HEK293T (cell line): ENCODE measurements at regions not wholly inside any gene's neighbourhood (a gene's known extent, or its start where the extent isn't known, plus 50 kb on each side); places are given as distances from the start of the nearest gene placed in this dataset.

ENCODE experiments used
- CTCF ChIA-PET: fragments of 350-600 bp; formaldehyde crosslinking; extraction: SDS; loops from one replicate; lab custom pipeline; 2021; ENCODE audit warnings: antibody characterized with exemption, inconsistent platforms; lab: Yijun Ruan, JAX
- POLR2A ChIA-PET: fragments of 350-600 bp; formaldehyde crosslinking; extraction: SDS; loops from one replicate; lab custom pipeline; 2020; ENCODE audit warnings: antibody characterized with exemption, inconsistent platforms; lab: Yijun Ruan, JAX
- DNase-seq: peaks from one replicate; pipeline ENCODE4 v3.0.0; 2012; ENCODE audit warnings: mixed read lengths; ENCODE audit errors: extremely low spot score
- ARNT ChIP-seq: fragments of 450-650 bp; IDR thresholded peaks from 2 replicates; pipeline ENCODE4 v1.6.1; 2017; ENCODE audit warnings: mild to moderate bottlenecking
- BHLHE40 ChIP-seq: fragments of 450-650 bp; IDR thresholded peaks from 2 replicates; pipeline ENCODE4 v1.6.1; 2016; ENCODE audit warnings: mild to moderate bottlenecking, moderate library complexity, borderline replicate concordance
- CTBP1 ChIP-seq: fragments of 450-650 bp; IDR thresholded peaks from 2 replicates; pipeline ENCODE4 v1.6.1; 2016; ENCODE audit warnings: borderline replicate concordance
- ELF4 ChIP-seq: fragments of 450-650 bp; IDR thresholded peaks from 2 replicates; pipeline ENCODE4 v1.6.1; 2017; ENCODE audit warnings: antibody characterized with exemption
- FOXA1 ChIP-seq: fragments of 450-650 bp; IDR thresholded peaks from 2 replicates; pipeline ENCODE4 v1.6.1; 2016; ENCODE audit warnings: mild to moderate bottlenecking
- FOXK2 ChIP-seq: fragments of 450-650 bp; IDR thresholded peaks from 2 replicates; pipeline ENCODE4 v1.6.1; 2016; ENCODE audit warnings: mild to moderate bottlenecking
- FOXM1 ChIP-seq: fragments of 450-650 bp; IDR thresholded peaks from 2 replicates; pipeline ENCODE4 v1.6.1; 2017; ENCODE audit warnings: mild to moderate bottlenecking, borderline replicate concordance
- HDGF ChIP-seq: fragments of 450-650 bp; IDR thresholded peaks from 2 replicates; pipeline ENCODE4 v1.6.1; 2017; ENCODE audit warnings: antibody characterized with exemption, borderline replicate concordance
- L3MBTL2 ChIP-seq: fragments of 450-650 bp; conservative IDR thresholded peaks from 2 replicates; pipeline ENCODE4 v1.6.1; 2016; ENCODE audit warnings: mild to moderate bottlenecking
- LEF1 ChIP-seq: fragments of 450-650 bp; IDR thresholded peaks from 2 replicates; pipeline ENCODE4 v1.6.1; 2017; ENCODE audit warnings: mild to moderate bottlenecking, borderline replicate concordance
- NFRKB ChIP-seq: fragments of 450-650 bp; IDR thresholded peaks from 2 replicates; pipeline ENCODE4 v1.6.1; 2016; ENCODE audit warnings: mild to moderate bottlenecking, moderate library complexity
- SP1 ChIP-seq: fragments of 450-650 bp; IDR thresholded peaks from 2 replicates; pipeline ENCODE4 v1.6.1; 2017
- SUZ12 ChIP-seq: fragments of 450-650 bp; IDR thresholded peaks from 2 replicates; pipeline ENCODE4 v1.6.1; 2016; ENCODE audit warnings: mild to moderate bottlenecking
- TARDBP ChIP-seq: fragments of 450-650 bp; IDR thresholded peaks from 2 replicates; pipeline ENCODE4 v1.6.1; 2016
- ZNF384 ChIP-seq: fragments of 450-650 bp; IDR thresholded peaks from 2 replicates; pipeline ENCODE4 v1.6.1; 2016
- TF ChIP-seq, protein P1 (sequence below): fragments of 450-650 bp; IDR thresholded peaks from 2 replicates; pipeline ENCODE4 v1.6.1; 2016

DNA sequence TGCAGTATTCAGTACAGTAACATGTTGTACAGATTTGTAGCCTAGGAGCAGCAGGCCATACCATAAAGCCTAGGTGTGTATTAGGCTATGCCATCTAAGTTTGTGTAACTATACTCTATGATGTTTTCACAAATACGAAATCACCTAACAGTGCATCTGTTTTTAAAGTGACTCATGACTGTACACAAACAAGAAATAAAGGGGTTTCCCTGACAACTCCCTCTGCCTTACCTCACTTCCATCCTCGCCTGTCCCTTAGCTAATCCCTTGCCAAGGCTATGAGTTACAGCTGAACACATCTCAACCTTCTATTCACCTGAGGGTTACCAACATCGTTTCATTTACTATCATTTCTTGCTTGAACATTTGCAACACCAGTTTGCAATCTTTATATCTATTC lies 78.6 kb upstream of the RPRM start:
- no peak for DNase-seq
- POLR2A ChIA-PET = no interaction called here
- TF ChIP-seq HDGF = no peak
- TF ChIP-seq, protein P1, sequence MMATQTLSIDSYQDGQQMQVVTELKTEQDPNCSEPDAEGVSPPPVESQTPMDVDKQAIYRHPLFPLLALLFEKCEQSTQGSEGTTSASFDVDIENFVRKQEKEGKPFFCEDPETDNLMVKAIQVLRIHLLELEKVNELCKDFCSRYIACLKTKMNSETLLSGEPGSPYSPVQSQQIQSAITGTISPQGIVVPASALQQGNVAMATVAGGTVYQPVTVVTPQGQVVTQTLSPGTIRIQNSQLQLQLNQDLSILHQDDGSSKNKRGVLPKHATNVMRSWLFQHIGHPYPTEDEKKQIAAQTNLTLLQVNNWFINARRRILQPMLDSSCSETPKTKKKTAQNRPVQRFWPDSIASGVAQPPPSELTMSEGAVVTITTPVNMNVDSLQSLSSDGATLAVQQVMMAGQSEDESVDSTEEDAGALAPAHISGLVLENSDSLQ = no peak
- no peak for TF ChIP-seq NFRKB
- no peak for TF ChIP-seq BHLHE40
- no peak for TF ChIP-seq L3MBTL2
- CTCF ChIA-PET = no interaction called here

DNA sequence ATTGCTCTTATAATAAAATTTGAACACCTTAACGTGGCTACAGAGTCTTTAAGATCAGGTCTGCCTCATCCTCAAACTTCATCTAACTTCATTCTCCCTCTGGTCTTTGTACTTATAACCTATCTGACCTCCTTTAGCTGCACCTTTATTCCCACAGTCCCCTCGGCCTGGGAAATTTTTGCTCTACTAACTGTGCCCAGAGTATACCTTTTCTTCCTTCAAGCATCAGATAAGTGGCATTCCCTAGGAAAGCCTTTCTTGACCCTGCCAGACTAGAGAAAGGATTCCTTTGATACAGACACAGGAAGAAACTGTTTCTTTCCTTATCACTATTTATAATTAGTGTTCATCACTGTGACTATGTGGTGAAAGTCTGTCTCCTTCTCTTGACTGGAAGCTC lies 79.2 kb upstream of the RPRM start:
- POLR2A ChIA-PET = no interaction called here
- DNase-seq = no peak
- TF ChIP-seq, protein P1 = no peak
- TF ChIP-seq TARDBP = no peak
- no peak for TF ChIP-seq ARNT
- TF ChIP-seq FOXA1 = no peak
- no peak for TF ChIP-seq ELF4
- TF ChIP-seq FOXM1 = no peak
- TF ChIP-seq HDGF = no peak
- no peak for TF ChIP-seq SUZ12
- TF ChIP-seq LEF1 = no peak
- TF ChIP-seq CTBP1 = no peak
- TF ChIP-seq BHLHE40 = no peak
- TF ChIP-seq NFRKB = no peak
- TF ChIP-seq FOXK2 = no peak
- CTCF ChIA-PET = interaction anchor here (0.6 kb wide), 1 partner anchor 980 kb away, joined by 3 read pairs; no protein-coding TSS in a partner anchor

DNA sequence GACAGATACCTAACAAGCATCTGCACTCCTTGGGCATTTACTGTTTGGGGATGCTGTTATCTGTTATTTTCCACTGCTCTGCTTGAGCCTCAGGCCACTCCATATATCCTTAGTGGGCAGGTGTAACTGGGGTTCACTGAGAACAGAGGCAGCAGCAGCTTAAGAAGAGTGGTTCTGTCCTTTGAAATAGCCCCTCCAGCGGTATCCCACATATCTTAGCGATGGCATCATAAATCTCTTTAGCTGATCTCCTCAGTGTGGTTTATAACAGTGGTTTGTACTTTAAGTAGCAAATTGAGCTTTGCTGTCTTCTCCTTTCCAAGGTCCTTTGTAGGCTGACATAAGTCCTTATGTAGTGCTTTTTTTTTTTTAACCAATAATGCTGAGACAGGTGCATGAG lies 79.7 kb upstream of the RPRM start:
- CTCF ChIA-PET = interaction anchor here (0.6 kb wide), 1 partner anchor 979 kb away, joined by 3 read pairs; no protein-coding TSS in a partner anchor
- DNase-seq = no peak
- POLR2A ChIA-PET = no interaction called here
- TF ChIP-seq FOXM1 (no peak), ARNT (no peak), LEF1 (no peak), FOXA1 (no peak), NFRKB (no peak)

DNA sequence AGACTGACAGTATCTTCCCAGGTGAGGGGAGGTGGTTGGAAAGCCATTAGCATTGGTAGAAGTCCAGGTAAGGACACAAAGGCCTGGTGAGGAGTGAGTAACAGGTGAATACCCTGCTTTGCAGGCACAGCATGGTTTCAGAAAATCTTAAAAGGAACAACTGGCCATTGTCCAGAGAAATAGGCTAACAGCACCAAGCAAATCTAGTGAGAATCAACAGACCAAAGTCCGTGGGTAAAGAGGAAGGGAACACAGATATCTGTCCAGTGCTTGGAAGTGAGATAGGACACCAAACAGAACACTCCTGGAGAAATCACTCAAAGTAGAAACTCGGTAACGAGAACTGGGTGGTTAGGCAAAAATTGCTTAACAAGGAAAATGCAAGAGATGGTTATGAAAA lies 88.8 kb upstream of the RPRM start:
- ChIA-PET POLR2A (no interaction called here), CTCF (no interaction called here)
- TF ChIP-seq L3MBTL2 (no peak), HDGF (no peak), FOXA1 (no peak)
- DNase-seq = no peak

DNA sequence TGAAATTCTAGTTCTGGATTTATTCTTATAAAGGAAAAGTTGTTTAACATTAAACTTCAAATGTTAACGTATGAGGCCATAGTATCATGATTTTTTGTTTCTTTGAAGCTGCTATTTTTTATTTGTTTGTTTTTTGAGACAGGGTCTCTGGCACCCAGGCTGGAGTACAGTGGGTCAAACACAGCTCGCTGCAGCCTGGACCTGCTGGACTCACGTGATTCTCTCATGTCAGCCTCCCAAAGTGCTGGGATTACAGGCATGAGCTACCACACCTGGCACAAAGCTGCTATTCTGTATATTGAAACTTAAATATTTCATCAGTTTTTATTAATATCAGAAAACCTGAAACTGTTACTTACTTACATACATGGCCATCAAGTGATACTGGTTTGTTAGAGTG lies 89.5 kb upstream of the RPRM start:
- TF ChIP-seq ELF4 = no peak
- TF ChIP-seq LEF1 = no peak
- TF ChIP-seq ARNT = no peak
- TF ChIP-seq HDGF = no peak
- TF ChIP-seq NFRKB = no peak
- TF ChIP-seq FOXA1 = no peak
- no peak for TF ChIP-seq BHLHE40
- POLR2A ChIA-PET = no interaction called here
- DNase-seq = no peak
- CTCF ChIA-PET = no interaction called here

DNA sequence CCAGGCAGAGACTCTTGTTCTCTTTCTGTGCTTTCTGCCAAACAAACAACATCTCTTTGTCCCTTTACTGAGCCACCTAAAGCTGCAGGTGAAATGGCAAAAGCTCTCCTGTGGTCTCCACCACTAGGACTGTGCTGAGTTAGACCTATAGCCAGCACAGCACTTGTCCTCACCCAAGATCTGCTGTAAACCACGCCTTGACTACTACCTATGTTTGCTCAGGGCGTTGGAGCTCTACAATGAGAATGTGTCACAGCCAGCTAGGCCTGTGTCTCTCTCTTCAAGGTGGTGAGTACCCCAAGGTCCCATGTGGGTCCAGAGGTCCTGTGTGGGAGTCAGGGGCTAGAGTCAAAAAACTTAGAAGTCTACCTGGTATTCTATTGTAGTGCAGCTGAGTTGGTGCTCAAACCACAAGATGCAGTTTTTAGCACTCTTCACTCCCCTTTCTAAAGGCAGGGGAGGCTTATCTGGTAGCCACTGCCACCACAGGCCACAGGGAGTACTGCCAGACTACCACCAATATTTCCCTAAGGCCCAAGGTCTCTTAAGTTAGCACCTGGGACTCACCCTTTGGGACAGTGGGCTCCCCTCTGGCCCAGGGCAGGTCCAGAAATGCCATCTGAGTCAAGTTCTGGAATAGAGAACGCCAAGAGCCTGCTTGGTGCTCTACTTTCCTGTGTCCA lies 96.8 kb upstream of the RPRM start:
- ChIA-PET POLR2A (no interaction called here), CTCF (no interaction called here)
- TF ChIP-seq L3MBTL2 (no peak), TARDBP (no peak), SP1 (no peak), HDGF (no peak), FOXK2 (no peak), ZNF384 (no peak), ELF4 (no peak)
- DNase-seq = no peak

DNA sequence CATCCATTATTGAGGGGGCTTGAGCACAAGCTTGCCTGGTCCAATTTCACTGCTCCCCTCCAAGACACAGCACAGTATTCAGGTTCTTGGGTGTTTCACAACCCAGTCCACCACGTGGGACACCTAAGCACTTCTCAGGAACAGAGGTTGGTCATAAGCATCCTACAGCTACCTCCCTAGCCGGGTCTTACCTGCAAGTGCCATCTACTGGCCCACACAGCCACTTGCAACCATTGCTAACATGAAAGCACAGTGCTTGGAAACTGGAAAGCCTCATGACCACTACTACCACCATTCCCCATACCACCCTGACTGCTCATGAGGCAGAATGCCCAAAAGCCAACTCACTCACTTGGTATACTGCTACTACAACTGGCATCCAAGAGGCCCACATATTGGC lies 105.7 kb upstream of the RPRM start:
- POLR2A ChIA-PET = no interaction called here
- TF ChIP-seq LEF1 (no peak), BHLHE40 (no peak), ELF4 (no peak)
- CTCF ChIA-PET = no interaction called here
- no peak for DNase-seq

DNA sequence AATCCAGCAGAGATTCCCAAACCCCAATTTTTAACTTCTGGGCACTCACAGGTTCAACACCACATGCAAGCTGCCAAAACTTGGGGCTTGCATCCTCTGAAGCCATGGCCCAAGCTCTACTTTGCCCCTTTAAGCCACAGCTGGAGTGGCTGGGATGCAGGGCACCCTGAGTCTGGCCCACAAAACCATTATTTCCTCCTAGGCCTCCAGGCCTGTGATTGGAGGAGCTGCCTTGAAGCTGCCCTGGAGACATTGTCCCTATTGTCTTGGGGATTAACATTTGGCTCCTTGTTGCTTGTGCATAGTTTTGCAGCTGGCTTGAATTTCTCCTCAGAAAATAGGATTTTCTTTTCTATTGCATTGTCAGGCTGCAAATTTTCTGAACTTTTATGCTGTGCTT lies 109.8 kb upstream of the RPRM start:
- ChIA-PET CTCF (no interaction called here), POLR2A (no interaction called here)
- no peak for DNase-seq
- TF ChIP-seq ELF4 (no peak), HDGF (no peak), SP1 (no peak), NFRKB (no peak), TARDBP (no peak), FOXM1 (no peak), L3MBTL2 (no peak), FOXA1 (no peak), ZNF384 (no peak), FOXK2 (no peak), LEF1 (no peak)
- TF ChIP-seq, protein P1 = no peak
